Activated T-helper 2 cell treated with anti-CD3 and anti-CD28 coated beads, Interferon-gamma antibody, Interleukin-2, Interleukin-4, amounts not matched to agents 10 μg/mL and 5 μg/mL and 100 μg/mL, durations not matched to agents 14 hours and 24 hours and 36 hours (primary cell): ENCODE measurements at regions not wholly inside any gene's neighbourhood (a gene's known extent, or its start where the extent isn't known, plus 50 kb on each side); places are given as distances from the start of the nearest gene placed in this dataset.

Experiments used
- DNase-seq: peaks from one replicate; pipeline ENCODE4 v3.0.0; 2021; ENCODE audit warnings: low spot score
- H3K27ac Mint-ChIP-seq: one replicate; pipeline ENCODE4 v1.8.0; 2021; ENCODE audit warnings: mixed read lengths
- H3K27me3 Mint-ChIP-seq: one replicate; pipeline ENCODE4 v1.8.0; 2021; ENCODE audit warnings: low read depth, mixed read lengths
- H3K36me3 Mint-ChIP-seq: one replicate; pipeline ENCODE4 v1.8.0; 2021; ENCODE audit warnings: low read depth, mixed read lengths
- H3K4me1 Mint-ChIP-seq: one replicate; pipeline ENCODE4 v1.8.0; 2021; ENCODE audit warnings: low read depth, mixed read lengths
- H3K4me3 Mint-ChIP-seq: one replicate; pipeline ENCODE4 v1.8.0; 2021; ENCODE audit warnings: low read depth, mild to moderate bottlenecking, moderate library complexity, mixed read lengths
- H3K9me3 Mint-ChIP-seq: one replicate; pipeline ENCODE4 v1.8.0; 2021; ENCODE audit warnings: mixed read lengths
- intact Hi-C: fragments of 100-400 bp; cut with micrococcal nuclease; formaldehyde crosslinking; loops from one replicate; pipeline ENCODE4 v1.15.1; 2023

- DNase-seq, result no peak
- H3K4me3 Mint-ChIP-seq, result no peak overlapping the region
- no peaks in the 10 kb centered on the region for H3K36me3 Mint-ChIP-seq
- H3K27ac Mint-ChIP-seq, result no peak overlapping the region
- H3K4me1 Mint-ChIP-seq, result peaks cover 5% of the 10 kb centered on the region
- no peaks in the 10 kb centered on the region for H3K9me3 Mint-ChIP-seq
- H3K27me3 Mint-ChIP-seq, result peaks cover 8% of the 10 kb centered on the region
- intact Hi-C loops, result no loop called here
Measured at GRCh38 chr15:93150910-93151881, 62.2 kb upstream of the RGMA start.

- Mint-ChIP-seq H3K4me3 (no peak overlapping the region), H3K9me3 (no peaks in the 10 kb centered on the region), H3K4me1 (peaks cover under 1% of the 10 kb centered on the region), H3K27me3 (peaks cover 4% of the 10 kb centered on the region), H3K27ac (no peak overlapping the region), H3K36me3 (no peaks in the 10 kb centered on the region)
- intact Hi-C loops, result no loop called here
- no peak for DNase-seq
Measured at GRCh38 chr15:93146601-93147000, 57.6 kb upstream of the RGMA start.

- H3K27me3 Mint-ChIP-seq, result peaks cover 2% of the 10 kb centered on the region
Measured at GRCh38 chr15:93146196-93146595, 57.2 kb upstream of the RGMA start.

GRCh38 chr15:93144463-93145236 is 55.6 kb upstream of the RGMA start:
- no peak overlapping the region for H3K27ac Mint-ChIP-seq
- peaks cover 2% of the 10 kb centered on the region for H3K27me3 Mint-ChIP-seq
- intact Hi-C loops, result no loop called here
- peaks cover 4% of the 10 kb centered on the region for H3K4me1 Mint-ChIP-seq
- no peak for DNase-seq
- no peaks in the 10 kb centered on the region for H3K9me3 Mint-ChIP-seq
- no peak overlapping the region for H3K4me3 Mint-ChIP-seq
- no peaks in the 10 kb centered on the region for H3K36me3 Mint-ChIP-seq

More at GRCh38 chr15:93146196-93146595, 57.2 kb upstream of the RGMA start:
- no peak for DNase-seq
- H3K9me3 Mint-ChIP-seq, result no peaks in the 10 kb centered on the region
- H3K36me3 Mint-ChIP-seq, result no peaks in the 10 kb centered on the region
- H3K27ac Mint-ChIP-seq, result no peak overlapping the region
- intact Hi-C loops, result no loop called here
- H3K4me3 Mint-ChIP-seq, result no peak overlapping the region
- peaks cover 4% of the 10 kb centered on the region for H3K4me1 Mint-ChIP-seq

- DNase-seq, result no peak
- H3K36me3 Mint-ChIP-seq, result no peaks in the 10 kb centered on the region
- intact Hi-C loops, result no loop called here
Measured at GRCh38 chr15:93143186-93143585, 54.2 kb upstream of the RGMA start.

GRCh38 chr15:93141371-93141794 is 52.4 kb upstream of the RGMA start:
- Mint-ChIP-seq H3K27me3 (peaks cover 2% of the 10 kb centered on the region), H3K4me3 (no peak overlapping the region), H3K36me3 (no peaks in the 10 kb centered on the region), H3K27ac (no peak overlapping the region), H3K4me1 (peaks cover 4% of the 10 kb centered on the region), H3K9me3 (no peaks in the 10 kb centered on the region)
- intact Hi-C loops, result no loop called here
- no peak for DNase-seq

More at GRCh38 chr15:93143186-93143585, 54.2 kb upstream of the RGMA start:
- Mint-ChIP-seq H3K4me1 (peaks cover 4% of the 10 kb centered on the region), H3K4me3 (no peak overlapping the region), H3K9me3 (no peaks in the 10 kb centered on the region), H3K27me3 (peaks cover 2% of the 10 kb centered on the region), H3K27ac (no peak overlapping the region)

- intact Hi-C loops, result no loop called here
- Mint-ChIP-seq H3K4me1 (peaks cover 4% of the 10 kb centered on the region), H3K27me3 (peaks cover 2% of the 10 kb centered on the region), H3K4me3 (no peak overlapping the region), H3K36me3 (no peaks in the 10 kb centered on the region), H3K9me3 (no peaks in the 10 kb centered on the region), H3K27ac (no peak overlapping the region)
- DNase-seq, result no peak
Measured at GRCh38 chr15:93139436-93139835, 50.4 kb upstream of the RGMA start.

- no peak for DNase-seq
- intact Hi-C loops, result no loop called here
- Mint-ChIP-seq H3K36me3 (no peaks in the 10 kb centered on the region), H3K27ac (no peak overlapping the region), H3K9me3 (no peaks in the 10 kb centered on the region), H3K27me3 (peaks cover 2% of the 10 kb centered on the region), H3K4me3 (no peak overlapping the region), H3K4me1 (peaks cover 4% of the 10 kb centered on the region)
Measured at GRCh38 chr15:93138681-93139250, 49.8 kb upstream of the RGMA start.
